NCI-H1105 (cell line): ENCODE measurements at regions not wholly inside any gene's neighbourhood (a gene's known extent, or its start where the extent isn't known, plus 50 kb on each side); places are given as distances from the start of the nearest gene placed in this dataset.

ENCODE experiments used
- DNase-seq: peaks from one replicate; lab custom pipeline; 2025; lab: John Stamatoyannopoulos, UW

GRCh38 chr9:79208791-79209396 is 362.9 kb upstream of the TLE4 start:
- no peak for DNase-seq

- peak; percentile 2 for DNase-seq
These were observed 361.1 kb upstream of the TLE4 start for GRCh38 chr9:79210541-79211243.

GRCh38 chr9:79213417-79214125 is 358.2 kb upstream of the TLE4 start:
- no peak for DNase-seq

GRCh38 chr9:79215821-79216220 is 355.9 kb upstream of the TLE4 start:
- DNase-seq = no peak

GRCh38 chr9:79220251-79220650 is 351.5 kb upstream of the TLE4 start:
- no peak for DNase-seq

GRCh38 chr9:79220666-79221065 is 351.1 kb upstream of the TLE4 start:
- no peak for DNase-seq

GRCh38 chr9:79221084-79221483 is 350.7 kb upstream of the TLE4 start:
- DNase-seq = no peak

GRCh38 chr9:79222483-79222882 is 349.3 kb upstream of the TLE4 start:
- DNase-seq = no peak

GRCh38 chr9:79224672-79225433 is 346.9 kb upstream of the TLE4 start:
- no peak for DNase-seq

- DNase-seq = no peak
These were observed 338.2 kb upstream of the TLE4 start for GRCh38 chr9:79233542-79233941.

- DNase-seq = no peak
These were observed 335.3 kb upstream of the TLE4 start for GRCh38 chr9:79236466-79236865.

- no peak for DNase-seq
These were observed 333.9 kb upstream of the TLE4 start for GRCh38 chr9:79237861-79238260.

- DNase-seq = no peak
These were observed 331.0 kb upstream of the TLE4 start for GRCh38 chr9:79240774-79241173.

- no peak for DNase-seq
These were observed 329.3 kb upstream of the TLE4 start for GRCh38 chr9:79242489-79242888.

- no peak for DNase-seq
These were observed 325.6 kb upstream of the TLE4 start for GRCh38 chr9:79246170-79246569.

- no peak for DNase-seq
These were observed 324.7 kb upstream of the TLE4 start for GRCh38 chr9:79247021-79247420.

GRCh38 chr9:79250806-79251205 is 321.0 kb upstream of the TLE4 start:
- DNase-seq = no peak

GRCh38 chr9:79254900-79255650 is 316.7 kb upstream of the TLE4 start:
- no peak for DNase-seq

GRCh38 chr9:79255651-79256260 is 316.0 kb upstream of the TLE4 start:
- DNase-seq = no peak

- peak; percentile 83 for DNase-seq
These were observed 315.0 kb upstream of the TLE4 start for GRCh38 chr9:79256691-79257213.

- DNase-seq = no peak
These were observed 314.5 kb upstream of the TLE4 start for GRCh38 chr9:79257228-79257781.
